Stimulated activated naive CD8-positive, alpha-beta T cell treated with anti-CD3 and anti-CD28 coated beads, Interleukin-15, Interleukin-2, amounts not matched to agents 100 U/mL and 50 U/mL, for 24 hours (primary cell): ENCODE measurements at regions not wholly inside any gene's neighbourhood (a gene's known extent, or its start where the extent isn't known, plus 50 kb on each side); places are given as distances from the start of the nearest gene placed in this dataset.
A peak's percentile ranks its signal among the peaks of the same experiment; 100 is the strongest.
"Not testable (repeated sequence)": the region's sequence is repeated elsewhere in the genome, so short reads cannot be mapped to it uniquely, and the experiment has no call there.

Experiments
- ATAC-seq: fragments of 150-1000 bp; cut with Tn5 transposase; one replicate; pipeline ENCODE4 v1.10.0; 2021
- DNase-seq: peaks from one replicate; pipeline ENCODE4 v3.0.0; 2021

DNA sequence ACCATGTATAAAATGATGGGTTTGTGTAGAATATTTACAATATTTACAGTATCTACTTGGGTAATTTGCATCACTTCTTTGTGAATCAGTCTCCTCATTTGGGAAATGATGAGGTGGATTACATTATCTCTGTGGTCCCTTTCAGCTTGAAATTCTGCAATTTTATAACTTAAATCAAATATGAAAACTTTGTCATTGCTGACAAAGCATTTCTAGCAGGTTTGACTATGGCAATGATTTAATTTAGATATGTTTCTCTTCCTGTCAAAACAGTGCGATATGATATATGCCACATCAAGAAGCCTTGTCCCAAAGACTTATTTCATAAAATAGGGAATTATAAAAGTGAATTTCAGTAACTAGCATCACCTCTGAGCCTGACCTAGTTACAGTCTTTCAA is 315.8 kb upstream of the MEIS2 start:
- DNase-seq, result no peak
- ATAC-seq, result no peak

DNA sequence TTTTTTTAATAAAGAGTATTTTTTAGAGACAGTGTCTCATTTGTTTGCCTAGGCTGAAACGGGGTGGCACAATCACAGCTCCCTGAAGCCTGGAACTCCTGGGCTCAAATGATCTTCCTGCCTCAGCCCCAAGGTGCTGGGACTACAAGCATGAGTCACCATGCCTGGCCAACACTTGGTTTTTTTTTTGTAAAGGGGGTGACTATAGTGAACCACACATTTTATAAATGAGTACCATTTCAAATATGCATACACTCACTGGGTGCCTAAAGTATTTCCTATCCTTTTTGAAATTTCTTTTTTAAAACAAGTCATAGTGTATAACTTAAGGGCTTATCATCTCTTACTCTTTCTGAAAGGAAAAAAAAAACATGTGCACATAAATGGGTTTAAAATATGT is 325.2 kb upstream of the MEIS2 start:
- ATAC-seq, result no peak
- DNase-seq, result no peak

DNA sequence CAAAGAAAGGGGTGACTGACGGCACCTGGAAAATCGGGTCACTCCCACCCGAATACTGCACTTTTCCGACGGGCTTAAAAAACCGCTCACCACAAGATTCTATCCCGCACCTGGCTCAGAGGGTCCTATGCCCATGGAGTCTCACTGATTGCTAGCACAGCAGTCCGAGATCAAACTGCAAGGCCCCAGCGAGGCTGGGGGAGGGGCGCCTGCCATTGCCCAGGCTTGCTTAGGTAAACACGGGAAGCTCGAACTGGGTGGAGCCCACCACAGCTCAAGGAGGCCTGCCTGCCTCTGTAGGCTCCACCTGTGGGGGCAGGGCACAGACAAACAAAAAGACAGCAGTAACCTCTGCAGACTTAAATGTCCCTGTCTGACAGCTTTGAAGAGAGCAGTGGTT is 327.0 kb upstream of the MEIS2 start:
- not testable (repeated sequence) for DNase-seq

DNA sequence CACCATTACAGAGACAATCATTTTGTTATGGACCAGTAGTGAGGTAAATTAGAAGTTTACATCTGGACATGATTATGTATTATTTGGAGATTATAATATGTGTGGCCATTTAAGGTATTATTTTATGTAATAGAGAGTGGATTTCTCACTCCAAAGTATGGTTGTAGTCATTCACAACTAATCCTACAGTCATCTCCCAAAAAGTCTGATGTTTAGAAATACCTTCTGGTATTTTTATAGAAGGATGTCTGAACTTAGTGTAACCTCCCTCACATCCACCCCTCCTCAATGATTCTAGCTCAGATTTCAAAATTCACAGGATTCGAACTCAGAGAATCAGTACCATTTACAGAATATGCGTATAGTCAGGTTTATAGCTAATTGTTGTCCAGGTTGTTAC is 346.6 kb upstream of the MEIS2 start:
- DNase-seq, result no peak
- ATAC-seq, result no peak

More for the DNA sequence above, 327.0 kb upstream of the MEIS2 start:
- not testable (repeated sequence) for ATAC-seq

DNA sequence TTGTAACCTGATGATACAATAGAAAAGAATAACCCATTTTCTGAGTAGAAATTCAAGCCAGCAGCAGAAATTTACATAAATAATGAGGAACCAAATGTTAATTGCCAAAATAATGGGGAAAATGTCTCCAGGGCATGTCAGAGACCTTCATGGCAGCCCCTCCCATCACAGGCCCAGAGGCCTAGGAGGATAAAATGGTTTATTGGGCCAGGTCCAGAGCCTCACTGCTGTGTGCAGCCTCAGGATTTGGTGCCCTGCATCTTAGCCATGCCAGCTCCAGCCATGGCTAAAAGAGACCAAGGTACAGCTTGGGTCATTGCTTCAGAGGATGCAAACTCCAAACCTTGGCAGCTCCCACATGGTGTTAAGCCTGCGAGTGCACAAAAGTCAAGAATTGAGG is 352.1 kb upstream of the MEIS2 start:
- DNase-seq, result peak; percentile 2
- ATAC-seq, result no peak

DNA sequence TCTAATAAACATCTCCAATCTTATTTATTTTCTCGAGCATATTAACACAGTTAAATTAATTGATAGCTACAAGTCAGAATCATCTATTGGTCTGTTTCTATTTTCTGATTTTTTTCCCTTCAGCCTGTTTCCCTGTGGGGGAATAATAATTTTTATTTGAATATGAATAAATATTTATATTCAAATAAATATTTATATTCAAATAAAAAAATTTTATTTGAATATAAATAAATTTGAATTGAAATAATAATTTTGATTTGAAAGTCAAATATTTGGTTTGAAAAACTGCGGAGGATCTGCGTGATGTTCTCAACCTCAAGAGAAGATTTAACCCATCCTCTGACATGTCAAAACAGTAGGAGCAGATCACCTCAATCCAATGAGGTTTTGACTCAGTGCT is 380.1 kb upstream of the MEIS2 start:
- DNase-seq (no peak), ATAC-seq (no peak)

DNA sequence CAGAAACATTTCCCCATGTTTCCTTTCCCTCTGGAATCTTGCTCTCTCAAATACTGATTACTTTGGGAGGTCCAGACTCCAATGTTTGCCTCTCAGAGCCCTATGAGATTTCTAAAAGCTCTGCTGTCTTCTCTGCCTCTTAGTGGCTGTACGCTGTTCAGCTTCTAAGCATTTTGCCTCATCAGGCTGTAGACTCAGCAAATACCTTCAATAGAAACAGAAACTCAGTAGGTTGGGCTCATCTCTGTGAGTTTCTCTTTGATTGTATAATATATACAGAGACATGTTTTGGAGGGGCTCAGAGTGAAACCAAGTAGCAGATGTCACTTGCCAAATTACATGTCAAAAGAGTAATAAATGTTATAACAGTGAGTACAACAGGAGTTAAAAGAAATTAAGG is 380.8 kb upstream of the MEIS2 start:
- no peak for ATAC-seq
- DNase-seq, result no peak

DNA sequence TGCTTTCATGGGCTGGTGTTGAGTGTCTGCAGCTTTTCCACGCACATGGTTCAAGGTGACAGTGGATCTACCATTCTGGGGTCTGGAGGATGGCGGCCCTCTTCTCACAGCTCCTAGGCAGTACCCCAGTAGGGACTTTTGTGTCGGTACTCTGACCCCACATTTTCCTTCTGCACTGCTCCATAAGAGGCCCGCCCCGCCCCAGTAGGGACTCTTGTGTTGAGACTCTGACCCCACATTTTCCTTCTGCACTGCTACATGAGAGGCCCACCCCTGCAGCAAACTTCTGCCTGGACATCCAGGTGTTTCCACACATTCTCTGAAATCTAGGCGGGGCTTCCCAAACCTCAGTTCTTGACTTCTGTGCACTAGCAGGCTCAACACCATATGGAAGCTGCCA is 383.4 kb upstream of the MEIS2 start:
- DNase-seq (no peak), ATAC-seq (no peak)

DNA sequence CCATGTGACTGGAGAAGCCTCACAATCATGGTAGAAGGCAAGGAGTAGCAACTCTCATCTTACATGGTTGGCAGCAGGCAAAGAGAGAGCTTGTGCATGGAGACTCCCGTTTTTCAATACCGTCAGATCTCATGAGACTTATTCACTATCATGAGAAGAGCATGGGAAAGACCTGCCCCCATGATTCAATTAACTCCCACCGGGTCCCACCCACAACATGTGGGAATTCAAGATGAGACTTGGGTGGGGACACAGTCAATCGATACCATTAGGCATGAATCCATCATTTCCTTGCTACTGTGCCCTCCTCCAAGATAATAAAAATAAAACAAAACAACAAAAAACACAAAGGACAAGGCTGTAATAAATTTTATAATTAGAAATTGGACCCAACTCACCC is 384.7 kb upstream of the MEIS2 start:
- ATAC-seq (no peak), DNase-seq (no peak)

DNA sequence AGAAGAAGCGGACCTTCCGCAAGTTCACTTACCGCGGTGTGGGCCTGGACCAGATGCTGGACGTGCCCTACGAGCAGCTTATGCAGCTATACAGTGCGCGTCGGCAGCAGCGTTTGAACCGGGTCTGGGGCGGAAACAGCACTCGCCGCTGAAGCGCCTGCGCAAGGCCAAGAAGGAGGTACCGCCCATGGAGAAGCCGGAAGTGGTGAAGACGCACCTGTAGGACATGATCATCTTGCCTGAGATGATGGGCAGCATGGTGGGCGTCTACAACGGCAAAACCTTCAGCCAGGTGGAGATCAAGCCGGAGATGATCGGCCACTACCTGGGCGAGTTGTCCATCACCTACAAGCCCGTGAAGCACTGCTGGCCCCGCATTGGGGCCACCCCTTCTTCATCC is 390.4 kb upstream of the MEIS2 start:
- DNase-seq (no peak), ATAC-seq (no peak)

DNA sequence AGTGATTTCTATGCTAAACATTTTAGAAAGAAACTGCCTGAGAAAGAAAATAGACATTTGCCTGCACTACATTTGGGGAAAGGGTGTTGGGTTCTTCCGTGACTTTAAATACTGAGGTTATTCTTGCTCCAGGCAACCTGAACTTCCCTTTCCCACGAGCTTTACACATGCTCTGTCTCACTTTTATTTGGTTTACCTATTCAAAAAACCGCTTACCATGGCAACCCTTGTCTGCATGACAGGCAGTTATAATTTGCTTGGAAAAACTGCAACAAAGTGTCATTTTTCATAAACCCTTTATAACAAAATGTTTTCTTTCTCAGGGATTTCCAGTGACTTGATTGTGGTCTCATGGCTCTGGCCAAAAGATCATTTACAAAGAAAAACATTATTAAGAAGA is 416.3 kb upstream of the MEIS2 start:
- DNase-seq (no peak), ATAC-seq (no peak)

DNA sequence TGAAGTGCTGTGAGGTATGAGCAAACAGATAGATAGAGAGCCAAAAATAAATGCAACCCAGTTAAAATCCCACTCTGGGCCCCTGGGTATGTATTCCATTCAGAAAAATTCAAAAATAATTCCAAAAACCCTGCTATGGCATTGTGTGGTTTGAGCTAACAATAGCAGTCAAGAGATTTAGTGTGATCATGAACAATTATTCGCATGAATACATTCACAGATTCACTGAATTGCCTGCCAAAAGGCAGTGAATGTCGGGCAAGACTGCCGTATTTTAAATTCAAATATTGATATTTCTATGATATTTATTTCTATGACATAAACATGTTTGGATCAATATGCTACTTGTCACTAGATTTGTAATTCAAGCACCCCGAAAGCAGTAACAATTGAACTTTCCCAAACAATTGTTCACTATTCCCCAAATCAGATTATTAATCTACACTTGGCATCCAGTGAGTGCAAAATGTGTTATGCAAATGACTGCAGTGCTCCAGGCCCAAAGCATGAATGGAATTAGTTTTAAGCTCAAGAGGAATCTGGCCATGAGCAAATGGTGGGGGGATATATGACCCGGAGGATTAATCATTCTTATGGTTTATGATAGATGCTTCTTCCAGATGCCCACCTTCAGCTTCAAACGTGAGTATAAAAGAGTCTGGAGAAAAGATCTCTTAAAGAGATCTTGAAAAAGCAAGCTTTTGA is 417.0 kb upstream of the MEIS2 start:
- ATAC-seq, result no peak
- DNase-seq, result no peak

DNA sequence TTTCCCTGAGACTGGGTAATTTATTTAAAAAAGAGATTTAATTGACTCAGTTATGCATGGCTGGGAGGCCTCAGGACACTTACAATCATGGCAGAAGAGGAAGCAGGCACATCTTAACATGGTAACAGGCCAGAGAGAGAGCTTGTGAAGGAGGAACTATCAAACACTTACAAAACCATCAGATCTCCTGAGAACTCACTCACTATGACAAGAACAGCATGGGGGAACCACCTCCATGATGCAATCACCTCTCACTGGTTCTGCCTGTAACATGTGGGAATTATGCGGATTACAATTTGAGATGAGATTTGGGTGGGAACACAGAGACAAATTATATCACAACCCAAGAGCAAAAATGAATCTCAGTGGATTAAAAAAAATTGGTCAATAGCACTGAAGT is 416.0 kb upstream of the TMCO5A start:
- DNase-seq (no peak), ATAC-seq (no peak)

DNA sequence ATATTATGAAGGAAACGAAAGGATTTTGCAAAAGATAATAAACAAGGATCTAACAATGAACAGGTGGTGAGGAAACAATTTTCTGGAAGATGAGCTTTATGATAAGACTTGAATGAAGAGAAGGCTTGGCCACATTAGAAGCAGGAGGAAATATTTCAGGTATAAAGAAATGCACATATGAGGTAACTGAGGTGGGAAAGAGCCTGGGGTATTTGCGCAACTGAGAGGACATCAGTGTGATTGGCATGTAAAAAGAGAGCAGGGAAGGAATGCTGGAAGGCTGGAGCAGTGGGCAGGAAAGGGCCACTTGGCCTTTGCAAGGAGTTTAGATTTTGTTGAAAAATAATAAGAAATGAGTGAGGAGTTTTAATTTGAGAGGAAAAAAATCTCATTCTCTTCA is 414.4 kb upstream of the TMCO5A start:
- no peak for ATAC-seq

DNA sequence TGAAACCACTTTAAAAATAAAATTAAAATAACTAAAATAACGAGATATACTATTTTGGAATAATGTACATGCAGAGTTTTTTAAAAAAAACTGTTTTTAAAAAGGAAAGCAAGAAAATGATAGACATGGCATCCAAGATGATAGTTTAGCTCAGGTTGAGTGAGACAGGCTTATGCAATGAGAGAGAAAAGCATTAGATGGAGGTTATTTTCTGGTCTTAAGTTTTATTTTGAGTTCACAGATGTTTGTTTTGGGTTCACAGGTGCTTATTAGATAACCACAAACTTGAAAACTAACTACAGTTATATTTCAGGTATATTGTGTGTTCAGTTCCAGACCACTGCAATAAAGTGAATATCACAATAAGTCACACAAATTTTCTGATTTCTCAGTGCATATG is 413.6 kb upstream of the TMCO5A start:
- DNase-seq (no peak), ATAC-seq (no peak)

More for the DNA sequence above, 414.4 kb upstream of the TMCO5A start:
- DNase-seq, result no peak

DNA sequence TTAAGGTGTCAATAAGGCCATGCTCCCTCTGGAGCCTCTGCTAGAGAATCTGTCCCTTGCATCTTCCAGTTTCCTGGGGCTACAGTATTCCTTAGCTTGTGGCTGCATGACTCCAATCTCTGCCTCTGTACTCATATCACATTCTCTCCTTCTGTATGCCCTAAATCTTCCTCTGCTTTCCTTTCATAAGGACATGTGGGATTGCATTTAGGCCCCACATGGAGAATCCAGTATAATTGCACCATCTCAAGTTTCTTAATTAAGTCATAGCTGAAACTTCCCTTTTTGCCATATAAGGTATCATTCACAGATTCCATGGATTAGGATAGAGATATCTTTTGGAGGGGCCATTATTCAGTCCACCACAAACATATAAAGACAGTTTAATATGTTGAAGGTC is 409.8 kb upstream of the TMCO5A start:
- ATAC-seq (no peak), DNase-seq (no peak)

DNA sequence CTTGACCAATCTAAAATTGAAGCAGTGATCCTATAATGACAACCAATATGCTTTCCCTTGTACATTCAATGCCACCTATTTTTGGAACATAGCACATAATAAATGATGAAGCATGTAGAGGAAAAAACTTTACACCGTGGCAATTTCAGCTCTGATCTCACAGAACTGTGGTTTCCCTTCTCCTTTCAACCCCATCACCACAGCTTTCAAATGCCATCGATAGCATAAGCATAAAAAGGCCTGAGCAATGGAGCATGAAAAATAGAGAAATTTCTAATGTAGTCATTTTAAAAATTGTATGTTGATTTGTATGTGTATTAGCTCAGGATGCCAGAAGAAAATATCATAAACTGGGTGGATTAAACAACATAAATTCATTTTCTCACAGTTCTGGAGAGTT is 406.0 kb upstream of the TMCO5A start:
- no peak for DNase-seq

DNA sequence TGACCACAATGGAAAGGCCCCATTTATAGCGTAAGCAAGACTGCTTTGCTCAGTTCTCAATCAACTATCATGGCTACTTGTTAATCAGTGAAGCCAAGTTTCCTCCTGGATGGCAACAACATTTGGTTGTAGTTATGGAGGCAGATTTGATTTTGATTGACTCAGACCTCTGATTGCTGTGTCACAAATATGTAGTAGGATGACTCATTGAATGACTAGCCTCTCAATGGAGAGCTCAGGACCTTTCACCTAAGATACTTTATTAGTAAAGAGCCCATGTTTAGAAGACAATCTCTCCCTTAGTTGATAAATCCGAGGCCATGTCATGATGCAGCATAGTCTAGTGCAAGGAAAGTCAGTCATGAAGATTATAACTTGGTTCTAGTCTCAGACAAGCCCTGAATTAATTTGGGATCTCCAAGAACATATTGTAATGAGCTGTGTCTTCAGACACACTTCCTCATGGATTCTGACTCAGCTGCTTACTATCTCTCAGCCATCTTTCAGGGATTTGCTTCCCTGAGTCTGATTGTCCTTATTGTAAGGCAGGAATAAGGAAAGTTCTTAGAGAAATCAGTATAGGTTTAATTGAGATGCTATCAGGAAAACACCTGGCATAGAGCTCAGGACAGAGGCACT is 397.4 kb upstream of the TMCO5A start:
- ATAC-seq (no peak), DNase-seq (no peak)

More for the DNA sequence above, 406.0 kb upstream of the TMCO5A start:
- no peak for ATAC-seq

DNA sequence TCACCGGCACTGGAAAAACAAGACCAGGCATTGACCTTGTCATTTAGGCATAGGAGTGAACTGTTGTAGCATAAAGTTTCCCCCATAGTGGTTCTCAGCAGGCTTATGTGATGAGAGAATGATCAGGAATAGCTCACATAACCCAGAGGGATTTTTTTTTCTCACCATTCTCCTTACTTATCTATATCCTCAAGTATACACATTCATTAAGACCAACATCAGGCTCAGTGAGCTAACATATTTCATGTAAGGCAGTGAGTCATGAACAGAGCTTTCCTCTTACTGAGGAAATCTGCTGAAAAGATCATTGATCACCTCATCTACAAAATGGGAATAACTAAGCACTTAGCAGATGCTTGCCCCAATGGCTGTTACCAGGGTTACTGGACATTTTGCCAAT is 396.6 kb upstream of the TMCO5A start:
- ATAC-seq (no peak), DNase-seq (no peak)

DNA sequence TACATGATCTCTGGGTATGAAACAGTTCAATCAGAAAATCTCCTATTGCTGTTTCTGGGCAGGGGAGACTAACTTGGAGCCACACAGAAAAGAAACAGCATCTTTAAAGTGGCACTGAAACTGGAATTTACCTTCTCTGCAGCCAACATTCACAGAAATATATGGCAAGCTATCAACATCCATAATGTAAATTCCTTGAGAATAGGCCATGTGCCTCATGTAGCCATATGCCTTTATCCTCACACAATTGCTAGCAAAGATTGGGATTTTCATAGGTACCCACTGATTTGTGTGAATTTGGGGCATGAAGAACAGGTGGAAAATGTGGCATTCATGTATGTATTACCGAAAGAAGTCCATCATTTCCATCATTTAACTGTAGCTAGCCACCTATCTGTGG is 386.3 kb upstream of the TMCO5A start:
- DNase-seq (no peak), ATAC-seq (no peak)

DNA sequence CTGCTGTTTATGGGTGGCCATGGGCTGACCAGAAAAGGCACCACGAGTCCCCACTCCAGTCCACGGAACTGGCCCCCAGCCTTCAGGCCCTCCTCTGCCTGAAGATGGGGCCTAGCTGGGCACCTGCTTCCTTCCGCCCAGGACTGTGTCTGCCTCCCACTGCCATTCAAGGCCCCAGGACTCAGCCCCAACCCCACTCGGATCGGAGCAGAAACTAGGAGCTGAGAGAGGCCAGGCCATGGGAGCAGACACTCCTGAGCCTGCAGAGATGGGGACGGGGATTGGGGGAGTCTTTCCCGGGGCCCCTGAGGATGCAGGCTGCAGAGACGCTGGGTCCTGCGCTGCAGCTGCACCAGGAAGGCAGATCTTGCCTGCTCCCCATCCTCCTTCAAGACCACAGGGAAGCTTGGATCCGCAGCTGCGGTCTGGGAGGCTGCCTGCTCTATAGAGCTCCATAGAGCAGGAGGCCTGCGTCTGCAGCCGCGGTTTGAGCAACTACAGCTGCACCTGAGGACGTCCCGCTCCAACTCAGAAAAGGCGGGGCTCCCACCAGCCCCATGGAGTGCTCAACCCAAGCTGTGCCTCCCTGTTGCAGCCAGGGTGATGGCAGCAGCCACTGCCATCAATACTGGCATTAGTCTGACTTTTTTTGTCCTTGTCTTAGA is 383.9 kb upstream of the TMCO5A start:
- DNase-seq, result no peak
- ATAC-seq, result no peak

DNA sequence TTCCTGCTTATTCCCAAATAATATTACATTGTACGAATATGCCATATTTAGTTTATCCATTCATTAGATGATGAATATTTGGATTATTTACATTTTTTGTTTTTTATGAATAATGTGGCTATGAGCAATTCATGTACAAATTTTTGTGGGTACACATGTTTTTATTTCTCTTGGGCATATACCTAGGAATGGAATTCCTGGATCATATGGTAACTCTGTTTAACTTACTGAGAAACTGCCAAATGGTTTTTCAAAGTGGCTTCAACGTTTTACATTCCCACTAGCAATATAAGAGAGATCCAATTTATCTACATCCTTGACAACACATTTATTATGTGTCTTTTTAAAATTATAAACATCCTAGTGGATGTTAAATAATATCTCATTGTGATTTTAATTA is 362.0 kb upstream of the TMCO5A start:
- ATAC-seq (no peak), DNase-seq (no peak)

DNA sequence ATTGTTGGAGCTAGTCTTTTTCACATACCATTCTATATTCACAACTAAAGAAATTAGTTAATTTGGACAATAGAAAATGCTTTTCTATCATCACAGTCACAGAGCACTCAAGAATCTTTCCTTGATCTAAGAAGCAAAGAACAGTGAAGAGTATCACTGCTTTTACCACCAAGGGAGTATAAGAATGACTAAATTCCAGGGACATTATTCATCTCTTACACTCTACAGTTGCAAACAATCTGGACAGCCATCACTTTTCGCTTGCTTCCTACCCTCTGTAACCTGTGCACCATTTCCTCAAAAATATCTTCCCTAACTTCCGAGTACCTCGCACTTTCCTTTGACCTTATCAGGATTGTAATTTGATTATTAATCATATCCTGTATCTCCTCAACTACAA is 359.5 kb upstream of the TMCO5A start:
- no peak for ATAC-seq
- DNase-seq, result no peak

DNA sequence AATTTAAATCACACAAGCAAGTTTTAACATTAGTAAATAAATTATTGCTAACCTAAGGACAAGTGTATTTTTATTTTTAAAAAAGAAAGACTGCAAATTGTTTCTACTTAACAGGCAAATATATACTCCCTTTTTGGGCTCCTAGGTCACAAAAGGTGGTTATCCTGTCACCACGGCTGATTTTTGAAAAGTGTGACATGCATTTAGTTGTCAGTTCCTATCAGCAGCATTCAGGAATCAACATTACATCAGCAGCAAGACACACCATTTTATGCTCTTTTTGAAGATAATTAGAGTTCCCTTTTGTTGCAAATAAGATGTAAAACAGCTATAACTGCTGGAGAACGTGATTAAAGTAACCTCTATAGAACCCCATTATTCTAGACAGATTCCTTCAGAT is 357.5 kb upstream of the TMCO5A start:
- DNase-seq (no peak), ATAC-seq (no peak)
